Hepatocyte (in vitro differentiated cells): ENCODE measurements at regions not wholly inside any gene's neighbourhood (a gene's known extent, or its start where the extent isn't known, plus 50 kb on each side); places are given as distances from the start of the nearest gene placed in this dataset.

Experiments
- CTCF ChIP-seq: fragments of 200-600 bp; sonication (generic); IDR thresholded peaks from 2 replicates; pipeline ENCODE4 v1.5.1; 2016; ENCODE audit warnings: antibody characterized with exemption, mild to moderate bottlenecking; ENCODE audit not compliant: poor library complexity
- EZH2phosphoT487 ChIP-seq: fragments of 200-600 bp; sonication (generic); IDR thresholded peaks from one replicate; pipeline ENCODE4 v1.6.1; 2018; ENCODE audit warnings: antibody characterized with exemption, mild to moderate bottlenecking, low read depth, moderate library complexity; ENCODE audit not compliant: unreplicated experiment, severe bottlenecking

- TF ChIP-seq CTCF: no peak
- TF ChIP-seq EZH2phosphoT487: no peak
Observed at GRCh38 chr2:145021962-145022665, 502.2 kb upstream of the ZEB2 start.
